GM18498 (cell line): ENCODE measurements at regions not wholly inside any gene's neighbourhood (a gene's known extent, or its start where the extent isn't known, plus 50 kb on each side); places are given as distances from the start of the nearest gene placed in this dataset.

Source experiments
- ATAC-seq: cut with Tn5 transposase; IDR thresholded peaks from one replicate; pipeline ENCODE4 v1.9.1; 2021; ENCODE audit warnings: mild to moderate bottlenecking, moderate library complexity; ENCODE audit not compliant: unreplicated experiment

- ATAC-seq = no peak
These were observed 930.5 kb downstream of the ADGRL2 start for GRCh38 chr1:82731216-82731615.

GRCh38 chr1:82728206-82728605 lies 927.5 kb downstream of the ADGRL2 start:
- no peak for ATAC-seq

GRCh38 chr1:82724246-82724645 lies 923.5 kb downstream of the ADGRL2 start:
- ATAC-seq = no peak

- no peak for ATAC-seq
These were observed 921.9 kb downstream of the ADGRL2 start for GRCh38 chr1:82722608-82723007.

- ATAC-seq = no peak
These were observed 921.0 kb downstream of the ADGRL2 start for GRCh38 chr1:82721702-82722101.

GRCh38 chr1:82718719-82719419 lies 918.1 kb downstream of the ADGRL2 start:
- ATAC-seq = no peak

GRCh38 chr1:82710091-82710490 lies 909.4 kb downstream of the ADGRL2 start:
- no peak for ATAC-seq

GRCh38 chr1:82707681-82708080 lies 906.9 kb downstream of the ADGRL2 start:
- no peak for ATAC-seq

GRCh38 chr1:82706741-82707140 lies 906.0 kb downstream of the ADGRL2 start:
- no peak for ATAC-seq

- no peak for ATAC-seq
These were observed 904.2 kb downstream of the ADGRL2 start for GRCh38 chr1:82704966-82705365.

- ATAC-seq = no peak
These were observed 903.7 kb downstream of the ADGRL2 start for GRCh38 chr1:82704393-82704792.

GRCh38 chr1:82703951-82704350 lies 903.2 kb downstream of the ADGRL2 start:
- ATAC-seq = no peak

GRCh38 chr1:82700476-82700875 lies 899.7 kb downstream of the ADGRL2 start:
- no peak for ATAC-seq

GRCh38 chr1:82697965-82698364 lies 897.2 kb downstream of the ADGRL2 start:
- no peak for ATAC-seq

- ATAC-seq = no peak
These were observed 894.7 kb downstream of the ADGRL2 start for GRCh38 chr1:82695443-82695842.

- ATAC-seq = no peak
These were observed 889.7 kb downstream of the ADGRL2 start for GRCh38 chr1:82690411-82690810.

GRCh38 chr1:82689217-82689616 lies 888.5 kb downstream of the ADGRL2 start:
- no peak for ATAC-seq

GRCh38 chr1:82686774-82687173 lies 886.0 kb downstream of the ADGRL2 start:
- ATAC-seq = no peak

GRCh38 chr1:82646888-82647287 lies 846.2 kb downstream of the ADGRL2 start:
- ATAC-seq = no peak

- no peak for ATAC-seq
These were observed 845.6 kb downstream of the ADGRL2 start for GRCh38 chr1:82646336-82646735.

GRCh38 chr1:82644186-82644915 lies 843.6 kb downstream of the ADGRL2 start:
- ATAC-seq = no peak

- no peak for ATAC-seq
These were observed 839.6 kb downstream of the ADGRL2 start for GRCh38 chr1:82640352-82640751.
